ENCODE measurements at regions not wholly inside any gene's neighbourhood (a gene's known extent, or its start where the extent isn't known, plus 50 kb on each side); places are given as distances from the start of the nearest gene placed in this dataset.
"Not testable (repeated sequence)": the region's sequence is repeated elsewhere in the genome, so short reads cannot be mapped to it uniquely, and the experiment has no call there.

- 79 to 81% methylated on average over 13 of the region's 13 CpGs for WGBS, 2 donors
- ATAC-seq (ENCODE audit: low FRiP score) (no peak), DNase-seq (no peak)
- H3K27me3 ChIP-seq (ENCODE audit: control insufficient read depth in 1 of 2, insufficient read depth in 2 of 2, low read length in 1 of 2), result no peaks in the 10 kb centered on the region
- no peaks in the 10 kb centered on the region for H3K36me3 ChIP-seq (ENCODE audit: control insufficient read depth in 1 of 2, insufficient read depth in 2 of 2, low read length in 1 of 2)
- no peak overlapping the region for H3K4me3 ChIP-seq (ENCODE audit: low read length in 2 of 2)
- no peaks in the 10 kb centered on the region for H3K4me1 ChIP-seq (ENCODE audit: control insufficient read depth in 1 of 2, insufficient read depth in 2 of 2, low read length in 2 of 2)
- H3K27ac ChIP-seq (ENCODE audit: low read depth in 1 of 2, low read length in 2 of 2), result no peak overlapping the region
- intact Hi-C loops (cut with DNase I), result no loop called here
- H3K9me3 ChIP-seq (ENCODE audit: control insufficient read depth, low read length), result peaks cover 4% of the 10 kb centered on the region
These were observed 248.7 kb downstream of the ABCC12 start for GRCh38 chr16:47907109-47907508.

- DNase-seq (no peak), ATAC-seq (ENCODE audit: low FRiP score) (no peak)
- 35 to 39% methylated on average over 3 of the region's 3 CpGs for WGBS, 2 donors
- H3K27me3 ChIP-seq (ENCODE audit: control insufficient read depth in 1 of 2, insufficient read depth in 2 of 2, low read length in 1 of 2), result no peaks in the 10 kb centered on the region
- no peaks in the 10 kb centered on the region for H3K4me1 ChIP-seq (ENCODE audit: control insufficient read depth in 1 of 2, insufficient read depth in 2 of 2, low read length in 2 of 2)
- no peak overlapping the region for H3K27ac ChIP-seq (ENCODE audit: low read depth in 1 of 2, low read length in 2 of 2)
- peaks cover 4% of the 10 kb centered on the region for H3K9me3 ChIP-seq (ENCODE audit: control insufficient read depth, low read length)
- no peaks in the 10 kb centered on the region for H3K36me3 ChIP-seq (ENCODE audit: control insufficient read depth in 1 of 2, insufficient read depth in 2 of 2, low read length in 1 of 2)
- intact Hi-C loops (cut with DNase I), result no loop called here
- no peak overlapping the region for H3K4me3 ChIP-seq (ENCODE audit: low read length in 2 of 2)
These were observed 250.0 kb downstream of the ABCC12 start for GRCh38 chr16:47905771-47906170.

- Histone ChIP-seq H3K27ac (ENCODE audit: low read depth in 1 of 2, low read length in 2 of 2) (no peak overlapping the region), H3K9me3 (ENCODE audit: control insufficient read depth, low read length) (peaks cover under 1% of the 10 kb centered on the region), H3K4me1 (ENCODE audit: control insufficient read depth in 1 of 2, insufficient read depth in 2 of 2, low read length in 2 of 2) (no peaks in the 10 kb centered on the region), H3K27me3 (ENCODE audit: control insufficient read depth in 1 of 2, insufficient read depth in 2 of 2, low read length in 1 of 2) (no peaks in the 10 kb centered on the region), H3K36me3 (ENCODE audit: control insufficient read depth in 1 of 2, insufficient read depth in 2 of 2, low read length in 1 of 2) (no peaks in the 10 kb centered on the region), H3K4me3 (ENCODE audit: low read length in 2 of 2) (no peak overlapping the region)
- no peak for DNase-seq
- 64 to 72% methylated on average over 6 of the region's 6 CpGs for WGBS, 2 donors
- ATAC-seq (ENCODE audit: low FRiP score), result no peak
- intact Hi-C loops (cut with DNase I), result no loop called here
These were observed 251.1 kb downstream of the ABCC12 start for GRCh38 chr16:47904691-47905090.

GRCh38 chr16:47903470-47903869, 252.3 kb downstream of the ABCC12 start:
- no peaks in the 10 kb centered on the region for H3K36me3 ChIP-seq (ENCODE audit: control insufficient read depth in 1 of 2, insufficient read depth in 2 of 2, low read length in 1 of 2)
- no peak overlapping the region for H3K27ac ChIP-seq (ENCODE audit: low read depth in 1 of 2, low read length in 2 of 2)
- intact Hi-C loops (cut with DNase I), result no loop called here
- no peaks in the 10 kb centered on the region for H3K27me3 ChIP-seq (ENCODE audit: control insufficient read depth in 1 of 2, insufficient read depth in 2 of 2, low read length in 1 of 2)
- no peak overlapping the region for H3K4me3 ChIP-seq (ENCODE audit: low read length in 2 of 2)
- WGBS, 2 donors, result 77 to 82% methylated on average over 10 of the region's 10 CpGs
- DNase-seq (no peak), ATAC-seq (ENCODE audit: low FRiP score) (no peak)
- no peaks in the 10 kb centered on the region for H3K9me3 ChIP-seq (ENCODE audit: control insufficient read depth, low read length)
- H3K4me1 ChIP-seq (ENCODE audit: control insufficient read depth in 1 of 2, insufficient read depth in 2 of 2, low read length in 2 of 2), result no peaks in the 10 kb centered on the region

GRCh38 chr16:47897105-47897504, 258.7 kb downstream of the ABCC12 start:
- H3K9me3 ChIP-seq (ENCODE audit: control insufficient read depth, low read length); H3K4me1 ChIP-seq (ENCODE audit: control insufficient read depth in 1 of 2, insufficient read depth in 2 of 2, low read length in 2 of 2); DNase-seq; ATAC-seq (ENCODE audit: low FRiP score); H3K36me3 ChIP-seq (ENCODE audit: control insufficient read depth in 1 of 2, insufficient read depth in 2 of 2, low read length in 1 of 2); H3K4me3 ChIP-seq (ENCODE audit: low read length in 2 of 2); H3K27me3 ChIP-seq (ENCODE audit: control insufficient read depth in 1 of 2, insufficient read depth in 2 of 2, low read length in 1 of 2); intact Hi-C loops (cut with DNase I); H3K27ac ChIP-seq (ENCODE audit: low read depth in 1 of 2, low read length in 2 of 2): not testable (repeated sequence)
- 46 to 49% methylated on average over 5 of the region's 5 CpGs for WGBS, 2 donors

- H3K27ac ChIP-seq (ENCODE audit: low read depth in 1 of 2, low read length in 2 of 2), result no peak overlapping the region
- H3K27me3 ChIP-seq (ENCODE audit: control insufficient read depth in 1 of 2, insufficient read depth in 2 of 2, low read length in 1 of 2), result no peaks in the 10 kb centered on the region
- H3K4me3 ChIP-seq (ENCODE audit: low read length in 2 of 2), result no peak overlapping the region
- no peaks in the 10 kb centered on the region for H3K9me3 ChIP-seq (ENCODE audit: control insufficient read depth, low read length)
- ATAC-seq (ENCODE audit: low FRiP score) (no peak), DNase-seq (no peak)
- H3K36me3 ChIP-seq (ENCODE audit: control insufficient read depth in 1 of 2, insufficient read depth in 2 of 2, low read length in 1 of 2), result no peaks in the 10 kb centered on the region
- no peaks in the 10 kb centered on the region for H3K4me1 ChIP-seq (ENCODE audit: control insufficient read depth in 1 of 2, insufficient read depth in 2 of 2, low read length in 2 of 2)
- WGBS, 2 donors, result 93 to 94% methylated on average over 10 of the region's 10 CpGs
- intact Hi-C loops (cut with DNase I), result no loop called here
These were observed 260.6 kb downstream of the ABCC12 start for GRCh38 chr16:47895146-47895545.

- intact Hi-C loops (cut with DNase I), result no loop called here
- Histone ChIP-seq H3K36me3 (ENCODE audit: control insufficient read depth in 1 of 2, insufficient read depth in 2 of 2, low read length in 1 of 2) (no peaks in the 10 kb centered on the region), H3K9me3 (ENCODE audit: control insufficient read depth, low read length) (no peaks in the 10 kb centered on the region), H3K4me3 (ENCODE audit: low read length in 2 of 2) (no peak overlapping the region), H3K4me1 (ENCODE audit: control insufficient read depth in 1 of 2, insufficient read depth in 2 of 2, low read length in 2 of 2) (no peaks in the 10 kb centered on the region), H3K27ac (ENCODE audit: low read depth in 1 of 2, low read length in 2 of 2) (no peak overlapping the region), H3K27me3 (ENCODE audit: control insufficient read depth in 1 of 2, insufficient read depth in 2 of 2, low read length in 1 of 2) (no peaks in the 10 kb centered on the region)
- DNase-seq (no peak), ATAC-seq (ENCODE audit: low FRiP score) (no peak)
- WGBS, 2 donors, result 88% methylated on average over 6 of the region's 6 CpGs
These were observed 262.8 kb downstream of the ABCC12 start for GRCh38 chr16:47892999-47893398.

- no peak for DNase-seq
These were observed 267.1 kb downstream of the ABCC12 start for GRCh38 chr16:47888734-47889133.

GRCh38 chr16:47888142-47888541, 267.7 kb downstream of the ABCC12 start:
- H3K36me3 ChIP-seq (ENCODE audit: control insufficient read depth in 1 of 2, insufficient read depth in 2 of 2, low read length in 1 of 2), result no peaks in the 10 kb centered on the region
- H3K4me1 ChIP-seq (ENCODE audit: control insufficient read depth in 1 of 2, insufficient read depth in 2 of 2, low read length in 2 of 2), result no peaks in the 10 kb centered on the region
- no peak for ATAC-seq (ENCODE audit: low FRiP score)
- no peaks in the 10 kb centered on the region for H3K27me3 ChIP-seq (ENCODE audit: control insufficient read depth in 1 of 2, insufficient read depth in 2 of 2, low read length in 1 of 2)
- DNase-seq, result no peak
- no peak overlapping the region for H3K4me3 ChIP-seq (ENCODE audit: low read length in 2 of 2)
- peaks cover 1% of the 10 kb centered on the region for H3K9me3 ChIP-seq (ENCODE audit: control insufficient read depth, low read length)
- 2 to 6% methylated on average over 3 of the region's 3 CpGs for WGBS, 2 donors
- intact Hi-C loops (cut with DNase I), result no loop called here
- H3K27ac ChIP-seq (ENCODE audit: low read depth in 1 of 2, low read length in 2 of 2), result no peak overlapping the region

More at GRCh38 chr16:47888734-47889133, 267.1 kb downstream of the ABCC12 start:
- H3K27me3 ChIP-seq (ENCODE audit: control insufficient read depth in 1 of 2, insufficient read depth in 2 of 2, low read length in 1 of 2), result no peaks in the 10 kb centered on the region
- no peak overlapping the region for H3K27ac ChIP-seq (ENCODE audit: low read depth in 1 of 2, low read length in 2 of 2)
- no peak for ATAC-seq (ENCODE audit: low FRiP score)
- H3K36me3 ChIP-seq (ENCODE audit: control insufficient read depth in 1 of 2, insufficient read depth in 2 of 2, low read length in 1 of 2), result no peaks in the 10 kb centered on the region
- intact Hi-C loops (cut with DNase I), result no loop called here
- WGBS, 2 donors, result 82 to 87% methylated on average over 6 of the region's 6 CpGs
- H3K4me1 ChIP-seq (ENCODE audit: control insufficient read depth in 1 of 2, insufficient read depth in 2 of 2, low read length in 2 of 2), result no peaks in the 10 kb centered on the region
- H3K4me3 ChIP-seq (ENCODE audit: low read length in 2 of 2), result no peak overlapping the region
- peaks cover 1% of the 10 kb centered on the region for H3K9me3 ChIP-seq (ENCODE audit: control insufficient read depth, low read length)

Data from aorta (tissue), 5 donors.